Upper lobe of left lung (tissue), 6 donors: ENCODE measurements at regions not wholly inside any gene's neighbourhood (a gene's known extent, or its start where the extent isn't known, plus 50 kb on each side); places are given as distances from the start of the nearest gene placed in this dataset.

Source experiments
- ATAC-seq, 2 donors: fragments of 200-7000 bp; cut with Tn5 transposase; one replicate each; pipeline ENCODE4 v1.9.1; 2022; ENCODE audit warnings: mild to moderate bottlenecking in 2 of 2, moderate library complexity in 2 of 2; ENCODE audit not compliant: low FRiP score in 2 of 2
- DNase-seq, 2 donors: peaks; one replicate each; pipeline ENCODE4 v3.0.0-alpha.2; 2019 to 2020
- H3K27ac ChIP-seq, 4 donors: fragments of 200-600 bp; sonication (generic); one replicate each; pipeline ENCODE4 v1.5.1; 2016 to 2019
- H3K27me3 ChIP-seq, 4 donors: fragments of 200-600 bp; sonication (generic); one replicate each; pipeline ENCODE4 v1.5.1; 2017 to 2019
- H3K36me3 ChIP-seq, 4 donors: fragments of 200-600 bp; sonication (generic); one replicate each; pipeline ENCODE4 v1.5.1; 2016 to 2019
- H3K4me1 ChIP-seq, 4 donors: fragments of 200-600 bp; sonication (generic); one replicate each; pipeline ENCODE4 v1.5.1; 2018 to 2019
- H3K4me3 ChIP-seq, 4 donors: fragments of 200-600 bp; sonication (generic); one replicate each; pipeline ENCODE4 v1.5.1; 2017 to 2019; ENCODE audit warnings: mild to moderate bottlenecking in 2 of 4, moderate library complexity in 1 of 4
- H3K9me3 ChIP-seq, 4 donors: fragments of 200-600 bp; sonication (generic); one replicate each; pipeline ENCODE4 v1.5.1; 2018 to 2019
- EP300 ChIP-seq, 4 donors: sonication (generic); formaldehyde crosslinking; IDR thresholded peaks; one replicate each; pipeline ENCODE4 v1.5.1; 2017; ENCODE audit warnings: antibody characterized with exemption in 4 of 4, control low read depth in 2 of 4
- POLR2A ChIP-seq, 4 donors: fragments of 450-650 bp; IDR thresholded peaks; one replicate each; pipeline ENCODE4 v1.5.1; 2016 to 2017; ENCODE audit warnings: antibody characterized with exemption in 4 of 4, mild to moderate bottlenecking in 2 of 4
- POLR2AphosphoS5 ChIP-seq, 2 donors: sonication (generic); formaldehyde crosslinking; IDR thresholded peaks; one replicate each; pipeline ENCODE4 v1.5.1; 2017; ENCODE audit warnings: antibody characterized with exemption in 2 of 2
- WGBS, 2 donors: methylation state at CpG; one replicate each; pipeline ENCODE4 v1.1.5; 2017 to 2018; 5-methylcytosine and 5-hydroxymethylcytosine counted together
- TF ChIP-seq, protein P1 (sequence below), 6 experiments: fragments of 450-650 bp in 4 of 6; fragments of 200-600 bp in 2 of 6; sonication (generic) in 2 of 6; IDR thresholded peaks; one replicate each; pipeline ENCODE4 v1.5.1; 2016 to 2019; ENCODE audit warnings: antibody characterized with exemption in 6 of 6
- donor health status: DM: no; HTN: no; CAD: no; lungs with moderate emphysema.
- donor health status: DM: no; HTN: yes; CAD: no; lungs with severe emphysema.

DNA sequence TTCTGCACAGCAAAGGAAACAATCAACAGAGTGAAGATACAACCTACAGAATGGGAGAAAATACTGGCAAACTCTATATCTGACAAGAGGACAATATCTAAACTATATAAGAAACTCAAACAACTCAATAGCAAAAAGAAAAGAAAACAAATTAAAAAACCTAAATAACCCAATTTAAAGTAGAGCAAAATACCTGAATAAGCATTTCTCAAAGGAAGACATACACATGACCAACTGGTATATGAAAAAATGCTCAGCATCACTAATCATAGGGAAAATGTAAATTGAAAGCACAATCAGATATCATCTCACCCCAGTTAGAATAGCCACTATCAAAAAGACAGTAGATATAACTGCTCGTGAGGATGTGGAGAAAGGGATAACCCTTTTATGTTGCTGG is 87.8 kb upstream of the FOXA2 start:
- Histone ChIP-seq H3K36me3 (no peaks in the 10 kb centered on the region), H3K4me1 (no peaks in the 10 kb centered on the region), H3K4me3 (no peak overlapping the region), H3K9me3 (peaks cover 0 to 7% (median 6%) of the 10 kb centered on the region in 4 donors), H3K27ac (no peak overlapping the region), H3K27me3 (no peaks in the 10 kb centered on the region)
- no peak for ATAC-seq
- no peak for DNase-seq
- TF ChIP-seq POLR2AphosphoS5 (IDR thresholded peaks at IDR 0.05) (no peak), EP300 (IDR thresholded peaks at IDR 0.05) (no peak), POLR2A (IDR thresholded peaks at IDR 0.05) (no peak)
- 87 to 94% methylated on average over 1 of the region's 1 CpG for WGBS, 2 donors

DNA sequence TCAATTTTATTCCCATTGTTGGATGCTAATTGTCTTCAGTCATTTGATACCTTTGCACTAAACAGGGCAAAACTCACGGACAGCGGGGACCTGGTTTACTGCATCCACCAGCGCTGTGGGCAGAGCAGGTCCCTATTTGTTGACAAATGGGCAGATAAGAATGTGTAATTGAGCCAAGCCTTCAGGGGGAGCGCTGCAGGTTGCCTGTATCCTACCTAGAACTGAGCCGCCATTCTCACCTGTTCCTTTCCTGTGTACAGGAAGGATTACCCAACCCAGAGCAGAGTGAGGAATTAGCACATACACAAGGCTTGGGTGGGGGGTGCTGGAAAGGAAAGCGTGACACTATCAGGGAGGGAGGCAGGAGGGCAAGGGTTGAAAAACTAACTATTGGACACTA is 89.1 kb upstream of the FOXA2 start:
- no peak overlapping the region for H3K27ac ChIP-seq
- peaks cover 0 to 9% (median 6%) of the 10 kb centered on the region in 4 donors for H3K9me3 ChIP-seq
- H3K4me1 ChIP-seq, result no peaks in the 10 kb centered on the region
- H3K27me3 ChIP-seq, result no peaks in the 10 kb centered on the region
- ATAC-seq (no peak), DNase-seq (no peak)
- H3K36me3 ChIP-seq, result no peaks in the 10 kb centered on the region
- H3K4me3 ChIP-seq, result no peak overlapping the region
- TF ChIP-seq, protein P1, sequence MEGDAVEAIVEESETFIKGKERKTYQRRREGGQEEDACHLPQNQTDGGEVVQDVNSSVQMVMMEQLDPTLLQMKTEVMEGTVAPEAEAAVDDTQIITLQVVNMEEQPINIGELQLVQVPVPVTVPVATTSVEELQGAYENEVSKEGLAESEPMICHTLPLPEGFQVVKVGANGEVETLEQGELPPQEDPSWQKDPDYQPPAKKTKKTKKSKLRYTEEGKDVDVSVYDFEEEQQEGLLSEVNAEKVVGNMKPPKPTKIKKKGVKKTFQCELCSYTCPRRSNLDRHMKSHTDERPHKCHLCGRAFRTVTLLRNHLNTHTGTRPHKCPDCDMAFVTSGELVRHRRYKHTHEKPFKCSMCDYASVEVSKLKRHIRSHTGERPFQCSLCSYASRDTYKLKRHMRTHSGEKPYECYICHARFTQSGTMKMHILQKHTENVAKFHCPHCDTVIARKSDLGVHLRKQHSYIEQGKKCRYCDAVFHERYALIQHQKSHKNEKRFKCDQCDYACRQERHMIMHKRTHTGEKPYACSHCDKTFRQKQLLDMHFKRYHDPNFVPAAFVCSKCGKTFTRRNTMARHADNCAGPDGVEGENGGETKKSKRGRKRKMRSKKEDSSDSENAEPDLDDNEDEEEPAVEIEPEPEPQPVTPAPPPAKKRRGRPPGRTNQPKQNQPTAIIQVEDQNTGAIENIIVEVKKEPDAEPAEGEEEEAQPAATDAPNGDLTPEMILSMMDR (IDR thresholded peaks at IDR 0.05), result no peak
- no peak for TF ChIP-seq EP300 (IDR thresholded peaks at IDR 0.05)
- no peak for TF ChIP-seq POLR2AphosphoS5 (IDR thresholded peaks at IDR 0.05)
- no peak for TF ChIP-seq POLR2A (IDR thresholded peaks at IDR 0.05)
- WGBS, 2 donors, result 80 to 85% methylated on average over 6 of the region's 6 CpGs

DNA sequence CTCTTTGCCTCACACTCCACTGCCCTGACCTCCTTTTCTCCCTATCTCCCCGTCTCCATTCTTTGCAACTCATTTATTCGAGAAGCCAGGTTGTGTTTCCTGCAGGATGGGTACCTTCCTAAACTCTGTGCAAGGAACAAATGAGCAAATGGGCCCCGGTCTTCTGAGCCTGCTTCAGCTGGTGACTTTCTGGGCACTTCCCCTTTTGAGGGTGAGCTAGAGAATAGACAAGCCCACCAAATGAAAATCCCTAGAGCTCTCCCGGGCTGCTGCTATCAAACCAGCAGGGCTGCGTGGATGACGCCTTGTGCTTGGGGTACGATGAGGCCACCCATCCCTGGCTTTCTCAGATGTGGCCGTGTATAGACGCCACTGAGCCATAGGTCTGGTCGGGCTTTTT is 91.0 kb upstream of the FOXA2 start:
- 70 to 74% methylated on average over 10 of the region's 10 CpGs for WGBS, 2 donors
- ATAC-seq (no peak), DNase-seq (no peak)
- TF ChIP-seq, protein P1 (IDR thresholded peaks at IDR 0.05), result no peak
- TF ChIP-seq POLR2A (IDR thresholded peaks at IDR 0.05), result no peak
- no peak for TF ChIP-seq EP300 (IDR thresholded peaks at IDR 0.05)
- TF ChIP-seq POLR2AphosphoS5 (IDR thresholded peaks at IDR 0.05), result no peak
- no peaks in the 10 kb centered on the region for H3K4me1 ChIP-seq
- H3K36me3 ChIP-seq, result no peaks in the 10 kb centered on the region
- no peak overlapping the region for H3K27ac ChIP-seq
- H3K27me3 ChIP-seq, result no peaks in the 10 kb centered on the region
- H3K4me3 ChIP-seq, result no peak overlapping the region
- H3K9me3 ChIP-seq, result peaks cover 0 to 10% (median 3%) of the 10 kb centered on the region in 4 donors

DNA sequence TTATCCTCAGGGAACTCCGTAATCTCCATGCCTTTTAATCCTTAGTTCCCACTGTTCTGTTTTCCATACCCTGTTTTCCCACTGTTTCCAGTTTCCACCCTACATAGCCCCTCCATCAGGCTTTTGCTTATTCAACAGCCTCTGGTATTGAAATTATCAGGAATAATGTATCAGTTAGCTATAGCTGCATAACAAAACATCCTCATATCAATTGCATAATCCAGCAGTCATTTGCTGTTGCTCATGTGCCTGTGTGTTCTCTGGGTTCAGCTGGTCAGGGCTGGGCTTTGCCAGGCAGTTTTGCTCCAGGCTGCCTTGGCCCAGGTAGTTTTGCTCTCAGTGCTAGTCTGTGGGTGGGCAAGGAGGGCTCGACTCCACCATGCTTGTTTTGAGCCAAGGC is 94.3 kb upstream of the FOXA2 start:
- no peak overlapping the region for H3K27ac ChIP-seq
- TF ChIP-seq POLR2AphosphoS5 (IDR thresholded peaks at IDR 0.05) (no peak), EP300 (IDR thresholded peaks at IDR 0.05) (no peak), POLR2A (IDR thresholded peaks at IDR 0.05) (no peak)
- TF ChIP-seq, protein P1 (IDR thresholded peaks at IDR 0.05), result no peak
- no peaks in the 10 kb centered on the region for H3K27me3 ChIP-seq
- no peak overlapping the region for H3K4me3 ChIP-seq
- no peaks in the 10 kb centered on the region for H3K36me3 ChIP-seq
- H3K9me3 ChIP-seq, result peaks cover 0 to 7% (median 0%) of the 10 kb centered on the region in 4 donors
- DNase-seq (no peak), ATAC-seq (no peak)
- WGBS, 2 donors, result 88 to 92% methylated on average over 2 of the region's 2 CpGs
- H3K4me1 ChIP-seq, result peaks cover 0 to under 1% (median 0%) of the 10 kb centered on the region in 4 donors

DNA sequence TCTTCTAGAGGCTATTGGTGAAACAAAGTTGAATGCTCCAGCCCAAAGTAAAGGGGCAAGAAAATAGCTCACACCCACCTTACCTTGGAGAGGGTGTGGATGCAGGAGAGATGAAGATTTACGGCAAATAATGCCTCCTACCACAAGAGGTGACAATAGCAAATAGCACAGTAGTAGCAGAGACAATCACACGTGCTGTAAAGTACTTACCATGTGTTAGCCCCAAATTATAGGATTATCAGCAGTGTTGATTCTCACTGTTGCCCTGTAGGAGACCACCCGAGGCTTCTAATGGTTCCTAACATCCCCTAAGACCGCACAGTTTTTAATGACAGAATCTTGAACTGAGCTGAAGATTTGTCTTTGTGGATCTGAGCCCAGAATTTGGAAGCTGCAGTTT is 94.8 kb upstream of the FOXA2 start:
- H3K27ac ChIP-seq, result peak overlapping the region in 2 of 4 donors; percentile 26 to 27
- H3K27me3 ChIP-seq, result no peaks in the 10 kb centered on the region
- H3K4me1 ChIP-seq, result peaks cover 0 to 6% (median under 1%) of the 10 kb centered on the region in 4 donors
- ATAC-seq, result no peak
- no peaks in the 10 kb centered on the region for H3K36me3 ChIP-seq
- H3K4me3 ChIP-seq, result no peak overlapping the region
- WGBS, 2 donors, result 75 to 89% methylated on average over 4 of the region's 4 CpGs
- TF ChIP-seq EP300 (IDR thresholded peaks at IDR 0.05) (no peak), POLR2A (IDR thresholded peaks at IDR 0.05) (no peak), POLR2AphosphoS5 (IDR thresholded peaks at IDR 0.05) (no peak)
- TF ChIP-seq, protein P1 (IDR thresholded peaks at IDR 0.05), result no peak
- peaks cover 0 to 7% (median 0%) of the 10 kb centered on the region in 4 donors for H3K9me3 ChIP-seq
- DNase-seq, result no peak
